ENCODE measurements at regions not wholly inside any gene's neighbourhood (a gene's known extent, or its start where the extent isn't known, plus 50 kb on each side); places are given as distances from the start of the nearest gene placed in this dataset.

DNA sequence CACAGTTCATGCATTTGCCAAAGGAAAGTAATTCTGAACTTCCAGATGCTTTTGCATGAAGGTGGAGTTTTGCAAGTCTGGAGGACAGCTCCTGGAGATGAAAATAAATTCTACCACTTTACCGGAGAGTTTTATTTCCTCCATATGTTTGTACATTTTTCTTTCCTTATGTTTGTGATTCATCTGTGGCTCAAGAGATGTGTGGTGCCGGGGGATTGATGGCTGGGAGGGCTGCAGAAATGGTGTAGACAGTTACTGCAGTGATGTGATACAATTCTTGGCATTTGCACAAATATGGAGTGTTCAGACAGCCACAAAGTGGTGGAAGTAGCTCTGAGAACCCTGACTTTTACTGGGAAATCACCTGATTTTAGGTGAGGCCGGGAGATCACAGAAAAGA is 58.5 kb upstream of the ASB17 start:
- Histone ChIP-seq H3K9me2 (replicated peaks; ENCODE audit: insufficient read depth, low read length) (no peaks in the 10 kb centered on the region), H3K4me3 (ENCODE audit: insufficient read depth, low read length, poor library complexity, severe bottlenecking) (no peak overlapping the region), H3K4me2 (ENCODE audit: low read depth, low read length, poor library complexity, severe bottlenecking) (no peak overlapping the region), H3K36me3 (ENCODE audit: low read length) (no peaks in the 10 kb centered on the region), H2AFZ (ENCODE audit: low read depth, low read length, severe bottlenecking) (no peak overlapping the region), H3K27me3 (ENCODE audit: low read length) (no peaks in the 10 kb centered on the region), H3K79me2 (ENCODE audit: insufficient read depth, low read length) (no peaks in the 10 kb centered on the region), H3K9ac (ENCODE audit: low read length) (no peak overlapping the region), H3F3A (ENCODE audit: insufficient read depth) (no peaks in the 10 kb centered on the region), H4K20me1 (ENCODE audit: low read depth, low read length) (no peaks in the 10 kb centered on the region), H3K27ac (ENCODE audit: low read depth, low read length) (no peak overlapping the region), H3K9me3 (ENCODE audit: insufficient read depth, low read length) (no peaks in the 10 kb centered on the region)
- TF ChIP-seq, protein P1, sequence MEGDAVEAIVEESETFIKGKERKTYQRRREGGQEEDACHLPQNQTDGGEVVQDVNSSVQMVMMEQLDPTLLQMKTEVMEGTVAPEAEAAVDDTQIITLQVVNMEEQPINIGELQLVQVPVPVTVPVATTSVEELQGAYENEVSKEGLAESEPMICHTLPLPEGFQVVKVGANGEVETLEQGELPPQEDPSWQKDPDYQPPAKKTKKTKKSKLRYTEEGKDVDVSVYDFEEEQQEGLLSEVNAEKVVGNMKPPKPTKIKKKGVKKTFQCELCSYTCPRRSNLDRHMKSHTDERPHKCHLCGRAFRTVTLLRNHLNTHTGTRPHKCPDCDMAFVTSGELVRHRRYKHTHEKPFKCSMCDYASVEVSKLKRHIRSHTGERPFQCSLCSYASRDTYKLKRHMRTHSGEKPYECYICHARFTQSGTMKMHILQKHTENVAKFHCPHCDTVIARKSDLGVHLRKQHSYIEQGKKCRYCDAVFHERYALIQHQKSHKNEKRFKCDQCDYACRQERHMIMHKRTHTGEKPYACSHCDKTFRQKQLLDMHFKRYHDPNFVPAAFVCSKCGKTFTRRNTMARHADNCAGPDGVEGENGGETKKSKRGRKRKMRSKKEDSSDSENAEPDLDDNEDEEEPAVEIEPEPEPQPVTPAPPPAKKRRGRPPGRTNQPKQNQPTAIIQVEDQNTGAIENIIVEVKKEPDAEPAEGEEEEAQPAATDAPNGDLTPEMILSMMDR (IDR thresholded peaks at IDR 0.05; ENCODE audit: insufficient read depth, low read length, poor library complexity, severe bottlenecking): no peak
- TF ChIP-seq EZH2phosphoT487 (conservative IDR thresholded peaks at IDR 0.05; ENCODE audit: low read length): no peak

GRCh38 chr1:75991497-75992114 is 59.4 kb upstream of the ASB17 start:
- Histone ChIP-seq H3K9me2 (replicated peaks; ENCODE audit: insufficient read depth, low read length) (no peaks in the 10 kb centered on the region), H3K79me2 (ENCODE audit: insufficient read depth, low read length) (no peaks in the 10 kb centered on the region), H3K27ac (ENCODE audit: low read depth, low read length) (no peak overlapping the region), H2AFZ (ENCODE audit: low read depth, low read length, severe bottlenecking) (no peak overlapping the region), H3K4me2 (ENCODE audit: low read depth, low read length, poor library complexity, severe bottlenecking) (no peak overlapping the region), H3F3A (ENCODE audit: insufficient read depth) (no peaks in the 10 kb centered on the region), H3K27me3 (ENCODE audit: low read length) (no peaks in the 10 kb centered on the region), H3K9ac (ENCODE audit: low read length) (no peak overlapping the region), H3K9me3 (ENCODE audit: insufficient read depth, low read length) (no peaks in the 10 kb centered on the region), H3K4me3 (ENCODE audit: insufficient read depth, low read length, poor library complexity, severe bottlenecking) (no peak overlapping the region), H4K20me1 (ENCODE audit: low read depth, low read length) (no peaks in the 10 kb centered on the region), H3K36me3 (ENCODE audit: low read length) (no peaks in the 10 kb centered on the region)
- TF ChIP-seq, protein P1 (IDR thresholded peaks at IDR 0.05; ENCODE audit: insufficient read depth, low read length, poor library complexity, severe bottlenecking): peak; percentile 84
- no peak for TF ChIP-seq EZH2phosphoT487 (conservative IDR thresholded peaks at IDR 0.05; ENCODE audit: low read length)

- Histone ChIP-seq H3K36me3 (ENCODE audit: low read length) (no peaks in the 10 kb centered on the region), H3K4me2 (ENCODE audit: low read depth, low read length, poor library complexity, severe bottlenecking) (no peak overlapping the region), H3F3A (ENCODE audit: insufficient read depth) (no peaks in the 10 kb centered on the region), H3K27ac (ENCODE audit: low read depth, low read length) (no peak overlapping the region), H2AFZ (ENCODE audit: low read depth, low read length, severe bottlenecking) (no peak overlapping the region), H4K20me1 (ENCODE audit: low read depth, low read length) (no peaks in the 10 kb centered on the region), H3K4me3 (ENCODE audit: insufficient read depth, low read length, poor library complexity, severe bottlenecking) (no peak overlapping the region), H3K27me3 (ENCODE audit: low read length) (no peaks in the 10 kb centered on the region), H3K9me2 (replicated peaks; ENCODE audit: insufficient read depth, low read length) (no peaks in the 10 kb centered on the region), H3K9ac (ENCODE audit: low read length) (no peak overlapping the region), H3K9me3 (ENCODE audit: insufficient read depth, low read length) (no peaks in the 10 kb centered on the region), H3K79me2 (ENCODE audit: insufficient read depth, low read length) (no peaks in the 10 kb centered on the region)
- no peak for TF ChIP-seq EZH2phosphoT487 (conservative IDR thresholded peaks at IDR 0.05; ENCODE audit: low read length)
- TF ChIP-seq, protein P1 (IDR thresholded peaks at IDR 0.05; ENCODE audit: insufficient read depth, low read length, poor library complexity, severe bottlenecking): no peak
Observed at GRCh38 chr1:75992312-75992711, 60.1 kb upstream of the ASB17 start.
